Loucy (cell line): ENCODE measurements at regions not wholly inside any gene's neighbourhood (a gene's known extent, or its start where the extent isn't known, plus 50 kb on each side); places are given as distances from the start of the nearest gene placed in this dataset.

Source experiments
- H2AFZ ChIP-seq: fragments of 200-600 bp; sonication (generic); 2 replicates; pipeline ENCODE4 v1.6.0; 2016; ENCODE audit warnings: antibody characterized with exemption, mild to moderate bottlenecking, low read length, moderate library complexity
- H3F3A ChIP-seq: fragments of 200-600 bp; 2 replicates; pipeline ENCODE4 v1.6.0; 2016; ENCODE audit warnings: antibody characterized with exemption, low read depth, mild to moderate bottlenecking
- H3K27me3 ChIP-seq: fragments of 200-600 bp; sonication (generic); 2 replicates; pipeline ENCODE4 v1.6.1; 2014; ENCODE audit warnings: low read length, mild to moderate bottlenecking; ENCODE audit not compliant: insufficient read depth, poor library complexity, severe bottlenecking
- H3K36me3 ChIP-seq: fragments of 200-600 bp; sonication (generic); 2 replicates; pipeline ENCODE4 v1.6.1; 2016; ENCODE audit warnings: low read length; ENCODE audit not compliant: insufficient read depth
- H3K4me1 ChIP-seq: fragments of 200-600 bp; sonication (generic); 2 replicates; pipeline ENCODE4 v1.5.1; 2014; ENCODE audit warnings: low read length, mild to moderate bottlenecking; ENCODE audit not compliant: insufficient read depth, poor library complexity, severe bottlenecking
- H3K4me2 ChIP-seq: fragments of 200-600 bp; sonication (generic); 2 replicates; pipeline ENCODE4 v1.6.0; 2014; ENCODE audit warnings: antibody characterized with exemption, low read length, low read depth, mild to moderate bottlenecking; ENCODE audit not compliant: poor library complexity, severe bottlenecking
- H3K4me3 ChIP-seq: fragments of 200-600 bp; sonication (generic); 2 replicates; pipeline ENCODE4 v1.5.1; 2014; ENCODE audit warnings: low read length, mild to moderate bottlenecking, mixed read lengths; ENCODE audit not compliant: poor library complexity, severe bottlenecking
- H3K79me2 ChIP-seq: fragments of 200-600 bp; sonication (generic); 2 replicates; pipeline ENCODE4 v1.6.1; 2014; ENCODE audit warnings: low read length; ENCODE audit not compliant: insufficient read depth
- H3K9ac ChIP-seq: fragments of 200-600 bp; sonication (generic); 2 replicates; pipeline ENCODE4 v1.6.0; 2014; ENCODE audit warnings: mild to moderate bottlenecking, low read depth, low read length, moderate library complexity; ENCODE audit not compliant: poor library complexity, severe bottlenecking
- H3K9me2 ChIP-seq: fragments of 200-600 bp; sonication (generic); replicated peaks from 2 replicates; pipeline ENCODE4 v1.6.1; 2016; ENCODE audit warnings: low read depth, low read length, mixed read lengths
- H3K9me3 ChIP-seq: fragments of 200-600 bp; sonication (generic); 2 replicates; pipeline ENCODE4 v1.6.1; 2014; ENCODE audit warnings: mild to moderate bottlenecking, antibody characterized with exemption, low read length, low read depth; ENCODE audit not compliant: insufficient read depth
- H4K20me1 ChIP-seq: fragments of 200-600 bp; sonication (generic); 2 replicates; pipeline ENCODE4 v1.6.0; 2014; ENCODE audit warnings: antibody characterized with exemption, low read length, mild to moderate bottlenecking; ENCODE audit not compliant: insufficient read depth, poor library complexity, severe bottlenecking
- CTCF ChIP-seq: fragments of 200-600 bp; sonication (generic); conservative IDR thresholded peaks from 2 replicates; pipeline ENCODE4 v1.5.1; 2014; ENCODE audit warnings: mild to moderate bottlenecking, antibody characterized with exemption, low read length
- EZH2phosphoT487 ChIP-seq: fragments of 200-600 bp; IDR thresholded peaks from 2 replicates; pipeline ENCODE4 v1.6.1; 2018; ENCODE audit warnings: antibody characterized with exemption, mild to moderate bottlenecking, moderate library complexity, borderline replicate concordance

- H3F3A ChIP-seq = no peaks in the 10 kb centered on the region
- no peak overlapping the region for H2AFZ ChIP-seq
- no peak overlapping the region for H3K4me3 ChIP-seq
- no peaks in the 10 kb centered on the region for H3K9me3 ChIP-seq
- H3K4me2 ChIP-seq = no peak overlapping the region
- H3K4me1 ChIP-seq = no peaks in the 10 kb centered on the region
- no peaks in the 10 kb centered on the region for H4K20me1 ChIP-seq
- H3K36me3 ChIP-seq = no peaks in the 10 kb centered on the region
- no peaks in the 10 kb centered on the region for H3K27me3 ChIP-seq
- H3K79me2 ChIP-seq = no peaks in the 10 kb centered on the region
- no peak for TF ChIP-seq CTCF
- no peak for TF ChIP-seq EZH2phosphoT487
- H3K9ac ChIP-seq = no peak overlapping the region
- H3K9me2 ChIP-seq = no peaks in the 10 kb centered on the region
These were observed 51.9 kb upstream of the OTOL1 start for GRCh38 chr3:161444694-161445077.

- Histone ChIP-seq H3F3A (no peaks in the 10 kb centered on the region), H3K9ac (no peak overlapping the region), H3K36me3 (no peaks in the 10 kb centered on the region), H2AFZ (no peak overlapping the region), H3K79me2 (no peaks in the 10 kb centered on the region), H3K9me3 (no peaks in the 10 kb centered on the region), H3K4me2 (no peak overlapping the region), H3K4me1 (no peaks in the 10 kb centered on the region), H3K4me3 (no peak overlapping the region), H3K9me2 (no peaks in the 10 kb centered on the region), H4K20me1 (no peaks in the 10 kb centered on the region), H3K27me3 (no peaks in the 10 kb centered on the region)
- TF ChIP-seq EZH2phosphoT487 (no peak), CTCF (no peak)
These were observed 52.5 kb upstream of the OTOL1 start for GRCh38 chr3:161443921-161444693.

- H3F3A ChIP-seq = no peaks in the 10 kb centered on the region
- H3K27me3 ChIP-seq = no peaks in the 10 kb centered on the region
- no peaks in the 10 kb centered on the region for H3K4me1 ChIP-seq
- H3K4me2 ChIP-seq = no peak overlapping the region
- no peak overlapping the region for H3K4me3 ChIP-seq
- TF ChIP-seq CTCF = no peak
- H3K36me3 ChIP-seq = no peaks in the 10 kb centered on the region
- H4K20me1 ChIP-seq = no peaks in the 10 kb centered on the region
- no peaks in the 10 kb centered on the region for H3K9me3 ChIP-seq
- no peak overlapping the region for H3K9ac ChIP-seq
- H3K9me2 ChIP-seq = no peaks in the 10 kb centered on the region
- H3K79me2 ChIP-seq = no peaks in the 10 kb centered on the region
- H2AFZ ChIP-seq = no peak overlapping the region
These were observed 59.0 kb upstream of the SPTSSB start for GRCh38 chr3:161430307-161430706.
